ENCODE measurements at regions not wholly inside any gene's neighbourhood (a gene's known extent, or its start where the extent isn't known, plus 50 kb on each side); places are given as distances from the start of the nearest gene placed in this dataset.

- no peak overlapping the region for H3K27ac ChIP-seq (ENCODE audit: low read depth in 2 of 2, low read length in 1 of 2)
- no peak overlapping the region for H2AFZ ChIP-seq (ENCODE audit: low read depth)
These were observed 174.0 kb upstream of the SLC14A2 start for GRCh38 chr18:45441110-45441847.

GRCh38 chr18:45444040-45444439 lies 171.2 kb upstream of the SLC14A2 start:
- Histone ChIP-seq H3K9ac (no peak overlapping the region), H3K36me3 (replicated peaks in 1 of 2; ENCODE audit: control insufficient read depth in 1 of 2, insufficient read depth in 2 of 2, low read length in 1 of 2) (no peaks in the 10 kb centered on the region), H2AFZ (ENCODE audit: low read depth) (no peak overlapping the region), H3K27me3 (ENCODE audit: insufficient read depth) (no peaks in the 10 kb centered on the region), H3K9me3 (no peaks in the 10 kb centered on the region), H3K27ac (ENCODE audit: low read depth in 2 of 2, low read length in 1 of 2) (no peak overlapping the region), H3K4me1 (ENCODE audit: control insufficient read depth in 1 of 2, insufficient read depth in 2 of 2, low read depth in 1 of 2, low read length in 1 of 2) (peaks cover 0 to 5% of the 10 kb centered on the region in 2 experiments; a peak in 2 of 4 replicates), H3K79me2 (ENCODE audit: insufficient read depth) (no peaks in the 10 kb centered on the region), H3K4me2 (no peak overlapping the region), H3F3A (replicated peaks; ENCODE audit: insufficient read depth) (no peaks in the 10 kb centered on the region), H4K20me1 (ENCODE audit: insufficient read depth) (no peaks in the 10 kb centered on the region), H3K4me3 (ENCODE audit: low read depth in 2 of 2, low read length in 1 of 2) (no peak overlapping the region), H3K9me2 (no peaks in the 10 kb centered on the region)
- POLR2A ChIA-PET: no interaction called here
- DNase-seq: no peak
- CTCF ChIA-PET: no interaction called here
- 69% methylated on average over 1 of the region's 1 CpG for WGBS (ENCODE audit: low lambda C conversion rate)
- TF ChIP-seq ZBTB33 (IDR thresholded peaks at IDR 0.05; ENCODE audit: borderline replicate concordance, low read depth) (no peak), EZH2phosphoT487 (IDR thresholded peaks at IDR 0.05; ENCODE audit: borderline replicate concordance, low read depth) (no peak), FOSL2 (IDR thresholded peaks at IDR 0.05; ENCODE audit: borderline replicate concordance, low read depth) (no peak), ELF1 (IDR thresholded peaks at IDR 0.05) (no peak), FOXJ3 (CRISPR knock-in tag; IDR thresholded peaks at IDR 0.05) (no peak), GABPA (IDR thresholded peaks at IDR 0.05; ENCODE audit: low read depth) (no peak), GATA2 (CRISPR knock-in tag; IDR thresholded peaks at IDR 0.05) (no peak), SMC3 (IDR thresholded peaks at IDR 0.05; ENCODE audit: low read depth, low read length) (no peak), USF1 (IDR thresholded peaks at IDR 0.05; ENCODE audit: borderline replicate concordance, low read depth) (no peak), RFX5 (IDR thresholded peaks at IDR 0.05; ENCODE audit: low read length) (no peak), RCOR1 (IDR thresholded peaks at IDR 0.05; ENCODE audit: low read length) (no peak), IRF3 (IDR thresholded peaks at IDR 0.05; ENCODE audit: low read depth, low read length) (no peak)

More at GRCh38 chr18:45441110-45441847, 174.0 kb upstream of the SLC14A2 start:
- WGBS (ENCODE audit: low lambda C conversion rate): 46% methylated on average over 5 of the region's 5 CpGs
- no peaks in the 10 kb centered on the region for H3K79me2 ChIP-seq (ENCODE audit: insufficient read depth)
- ChIA-PET POLR2A (no interaction called here), CTCF (interaction anchor here (0.8 kb wide), 1 partner anchor 1209 kb away, joined by 3 read pairs; no protein-coding TSS in a partner anchor)
- TF ChIP-seq TAF1 (IDR thresholded peaks at IDR 0.05; ENCODE audit: borderline replicate concordance, low read depth, low read length): no peak
- TF ChIP-seq SMC3 (IDR thresholded peaks at IDR 0.05; ENCODE audit: low read depth, low read length): peak; percentile 17; the same call in 1 of the 2 replicates
- no peak for TF ChIP-seq IRF3 (IDR thresholded peaks at IDR 0.05; ENCODE audit: low read depth, low read length)
- peak; percentile 46 for TF ChIP-seq RAD21 (IDR thresholded peaks at IDR 0.05; ENCODE audit: low read length)
- peak; percentile 49 for TF ChIP-seq CTCF (IDR thresholded peaks at IDR 0.05)
- TF ChIP-seq MEF2A (IDR thresholded peaks at IDR 0.05; ENCODE audit: borderline replicate concordance, low read depth): no peak
- no peak overlapping the region for H3K9ac ChIP-seq
- no peak for DNase-seq
- H3K4me2 ChIP-seq: no peak overlapping the region
- no peaks in the 10 kb centered on the region for H4K20me1 ChIP-seq (ENCODE audit: insufficient read depth)
- H3K4me3 ChIP-seq (ENCODE audit: low read depth in 2 of 2, low read length in 1 of 2): no peak overlapping the region
- no peaks in the 10 kb centered on the region for H3K36me3 ChIP-seq (replicated peaks in 1 of 2; ENCODE audit: control insufficient read depth in 1 of 2, insufficient read depth in 2 of 2, low read length in 1 of 2)
- no peaks in the 10 kb centered on the region for H3K27me3 ChIP-seq (ENCODE audit: insufficient read depth)
- no peaks in the 10 kb centered on the region for H3K4me1 ChIP-seq (ENCODE audit: control insufficient read depth in 1 of 2, insufficient read depth in 2 of 2, low read depth in 1 of 2, low read length in 1 of 2)
- H3K9me2 ChIP-seq: no peaks in the 10 kb centered on the region
- H3K9me3 ChIP-seq: no peaks in the 10 kb centered on the region
- H3F3A ChIP-seq (replicated peaks; ENCODE audit: insufficient read depth): no peaks in the 10 kb centered on the region

Data from SK-N-SH (cell line).